ENCODE measurements at regions not wholly inside any gene's neighbourhood (a gene's known extent, or its start where the extent isn't known, plus 50 kb on each side); places are given as distances from the start of the nearest gene placed in this dataset.

DNA sequence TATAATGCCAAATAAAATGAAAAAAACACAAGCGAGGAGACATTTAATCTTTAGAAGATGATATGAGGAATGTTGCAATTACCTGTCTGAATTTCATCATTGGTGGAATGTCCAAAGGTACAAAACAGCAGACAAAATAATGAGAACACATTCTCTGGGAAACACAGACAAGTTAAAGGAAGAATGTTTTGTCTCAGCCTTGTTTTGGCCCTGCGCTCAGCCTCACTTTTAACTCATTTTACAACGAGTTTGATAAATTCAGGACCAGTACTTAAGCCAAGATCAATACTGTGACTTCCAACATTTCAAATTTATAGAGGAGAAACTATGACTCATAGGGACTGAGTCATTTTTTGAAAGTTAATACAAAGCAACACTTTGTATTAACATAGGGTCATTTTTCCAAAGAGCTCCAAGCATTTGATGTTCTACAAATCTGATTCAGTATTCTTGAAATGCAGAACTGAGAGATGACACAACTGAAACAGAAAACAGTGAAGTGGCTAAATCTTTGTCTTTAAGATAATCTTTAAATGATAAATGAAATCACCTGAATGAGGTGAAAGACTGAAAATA is 833.2 kb upstream of the CHAC2 start:
- H3K4me3 ChIP-seq (ENCODE audit: low read depth, low read length), result no peak overlapping the region
- no peaks in the 10 kb centered on the region for H3K4me1 ChIP-seq (ENCODE audit: control insufficient read depth, insufficient read depth, low read length)
- H3K36me3 ChIP-seq (ENCODE audit: control insufficient read depth, insufficient read depth, low read length), result no peaks in the 10 kb centered on the region
- peaks cover 4% of the 10 kb centered on the region for H3K9me3 ChIP-seq (ENCODE audit: control insufficient read depth, insufficient read depth, low read length)
- no peak overlapping the region for H3K9ac ChIP-seq (ENCODE audit: low read depth, low read length)
- H3K27me3 ChIP-seq (ENCODE audit: control insufficient read depth, insufficient read depth, low read length), result no peaks in the 10 kb centered on the region

DNA sequence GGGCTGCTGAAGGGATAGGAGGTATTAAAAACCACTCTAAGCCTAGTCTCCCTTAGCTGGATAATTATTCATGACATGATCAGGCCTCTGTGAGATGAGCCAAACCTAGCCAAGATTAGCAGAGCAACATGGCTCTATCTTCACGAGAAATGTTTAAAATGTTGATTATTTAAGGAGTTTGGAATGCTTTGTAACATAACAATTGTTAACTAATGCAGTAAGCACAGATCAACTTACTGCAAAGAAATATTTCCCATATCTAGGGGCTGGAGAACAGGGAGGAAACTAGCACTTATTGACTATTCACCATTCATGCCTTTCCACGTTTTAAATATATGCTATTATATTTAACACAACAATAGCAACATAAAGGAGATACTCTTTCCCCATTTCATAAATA is 833.7 kb upstream of the CHAC2 start:
- H3K9me3 ChIP-seq (ENCODE audit: control insufficient read depth, insufficient read depth, low read length), result peaks cover 6% of the 10 kb centered on the region
- no peak overlapping the region for H3K9ac ChIP-seq (ENCODE audit: low read depth, low read length)
- H3K36me3 ChIP-seq (ENCODE audit: control insufficient read depth, insufficient read depth, low read length), result no peaks in the 10 kb centered on the region
- no peaks in the 10 kb centered on the region for H3K27me3 ChIP-seq (ENCODE audit: control insufficient read depth, insufficient read depth, low read length)
- H3K4me3 ChIP-seq (ENCODE audit: low read depth, low read length), result no peak overlapping the region
- H3K4me1 ChIP-seq (ENCODE audit: control insufficient read depth, insufficient read depth, low read length), result no peaks in the 10 kb centered on the region

DNA sequence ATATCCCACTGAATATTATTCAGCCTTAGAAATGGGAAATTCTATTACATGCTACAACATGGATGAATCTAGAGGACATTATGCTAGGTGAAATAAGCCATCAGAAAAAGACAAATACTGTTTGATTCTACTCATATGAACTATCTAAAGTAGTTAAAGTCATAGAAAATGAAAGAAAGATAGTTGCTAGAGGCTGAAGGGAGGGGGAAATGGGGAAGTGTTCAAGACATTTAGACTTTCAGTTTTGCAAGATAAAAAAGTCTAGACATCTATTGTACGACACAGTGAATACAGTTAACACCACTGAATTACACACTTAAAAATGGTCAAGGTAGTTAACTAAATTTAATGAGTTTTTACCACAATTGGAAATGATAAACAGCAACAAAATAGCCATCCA is 835.9 kb upstream of the CHAC2 start:
- H3K4me1 ChIP-seq (ENCODE audit: control insufficient read depth, insufficient read depth, low read length), result no peaks in the 10 kb centered on the region
- H3K9me3 ChIP-seq (ENCODE audit: control insufficient read depth, insufficient read depth, low read length), result peaks cover 6% of the 10 kb centered on the region
- H3K9ac ChIP-seq (ENCODE audit: low read depth, low read length), result no peak overlapping the region
- H3K36me3 ChIP-seq (ENCODE audit: control insufficient read depth, insufficient read depth, low read length), result no peaks in the 10 kb centered on the region
- H3K4me3 ChIP-seq (ENCODE audit: low read depth, low read length), result no peak overlapping the region
- no peaks in the 10 kb centered on the region for H3K27me3 ChIP-seq (ENCODE audit: control insufficient read depth, insufficient read depth, low read length)

DNA sequence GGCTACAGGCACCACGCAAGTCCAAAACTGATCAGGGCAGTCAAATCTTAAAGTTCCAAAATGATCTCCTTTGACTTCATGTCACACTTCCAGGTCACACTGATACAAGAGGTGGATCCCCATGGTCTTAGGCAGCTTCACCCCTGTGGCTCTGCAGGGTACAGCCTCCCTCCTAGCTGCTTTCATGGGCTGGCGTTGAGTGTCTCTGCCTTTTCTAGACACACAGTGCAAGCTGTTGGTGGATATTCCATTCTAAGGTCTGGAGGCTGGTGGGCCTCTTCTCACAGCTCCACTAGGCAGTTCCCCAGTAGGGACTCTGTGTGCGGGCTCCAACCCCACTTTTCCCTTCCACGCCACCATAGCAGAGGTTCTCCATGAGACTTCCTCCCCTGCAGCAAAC is 838.2 kb upstream of the CHAC2 start:
- H3K4me3 ChIP-seq (ENCODE audit: low read depth, low read length), result no peak overlapping the region
- H3K4me1 ChIP-seq (ENCODE audit: control insufficient read depth, insufficient read depth, low read length), result no peaks in the 10 kb centered on the region
- no peaks in the 10 kb centered on the region for H3K27me3 ChIP-seq (ENCODE audit: control insufficient read depth, insufficient read depth, low read length)
- peaks cover 6% of the 10 kb centered on the region for H3K9me3 ChIP-seq (ENCODE audit: control insufficient read depth, insufficient read depth, low read length)
- H3K36me3 ChIP-seq (ENCODE audit: control insufficient read depth, insufficient read depth, low read length), result no peaks in the 10 kb centered on the region
- no peak overlapping the region for H3K9ac ChIP-seq (ENCODE audit: low read depth, low read length)

DNA sequence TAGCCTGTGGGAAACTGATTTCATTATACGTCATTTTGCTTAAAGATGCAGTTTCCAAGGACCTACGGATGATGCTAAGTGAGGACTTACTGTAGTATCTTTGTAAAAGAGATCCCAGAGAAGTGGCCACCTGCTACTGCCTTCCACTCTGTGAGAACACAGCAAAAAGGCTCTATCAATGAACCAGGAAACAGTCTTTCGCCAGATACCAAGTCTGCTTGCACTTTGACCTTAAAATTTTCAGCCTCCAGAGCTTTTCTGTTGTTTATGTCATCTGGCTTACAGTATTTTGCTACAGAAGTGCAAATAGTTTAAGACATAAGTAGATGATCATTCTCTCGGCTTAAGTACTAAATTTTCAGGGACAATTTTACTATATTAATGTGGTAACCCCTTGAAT is 847.9 kb upstream of the CHAC2 start:
- H3K4me1 ChIP-seq (ENCODE audit: control insufficient read depth, insufficient read depth, low read length), result no peaks in the 10 kb centered on the region
- H3K36me3 ChIP-seq (ENCODE audit: control insufficient read depth, insufficient read depth, low read length), result no peaks in the 10 kb centered on the region
- H3K27me3 ChIP-seq (ENCODE audit: control insufficient read depth, insufficient read depth, low read length), result no peaks in the 10 kb centered on the region
- H3K9me3 ChIP-seq (ENCODE audit: control insufficient read depth, insufficient read depth, low read length), result no peaks in the 10 kb centered on the region
- H3K9ac ChIP-seq (ENCODE audit: low read depth, low read length), result no peak overlapping the region
- no peak overlapping the region for H3K4me3 ChIP-seq (ENCODE audit: low read depth, low read length)

DNA sequence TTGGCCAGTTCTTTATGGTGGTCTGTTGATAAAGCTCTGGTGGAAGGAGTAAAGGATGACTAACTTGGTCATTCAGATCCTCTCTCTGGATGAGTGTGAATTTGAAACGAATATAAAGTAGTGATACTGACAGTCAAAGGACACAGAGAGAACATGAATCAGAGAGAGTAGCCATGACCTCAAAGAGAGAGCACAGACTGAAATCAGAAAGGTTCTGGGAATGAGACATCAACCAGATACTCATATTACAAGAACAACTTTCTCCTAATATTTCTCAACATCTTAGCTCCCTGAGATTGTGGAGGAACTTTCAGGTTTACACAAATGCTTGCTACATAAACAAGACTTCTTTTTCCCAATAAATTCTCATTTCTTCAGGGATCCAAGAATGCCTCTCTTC is 849.1 kb upstream of the CHAC2 start:
- no peaks in the 10 kb centered on the region for H3K9me3 ChIP-seq (ENCODE audit: control insufficient read depth, insufficient read depth, low read length)
- no peaks in the 10 kb centered on the region for H3K4me1 ChIP-seq (ENCODE audit: control insufficient read depth, insufficient read depth, low read length)
- no peaks in the 10 kb centered on the region for H3K36me3 ChIP-seq (ENCODE audit: control insufficient read depth, insufficient read depth, low read length)
- H3K9ac ChIP-seq (ENCODE audit: low read depth, low read length), result no peak overlapping the region
- H3K4me3 ChIP-seq (ENCODE audit: low read depth, low read length), result no peak overlapping the region
- H3K27me3 ChIP-seq (ENCODE audit: control insufficient read depth, insufficient read depth, low read length), result no peaks in the 10 kb centered on the region

DNA sequence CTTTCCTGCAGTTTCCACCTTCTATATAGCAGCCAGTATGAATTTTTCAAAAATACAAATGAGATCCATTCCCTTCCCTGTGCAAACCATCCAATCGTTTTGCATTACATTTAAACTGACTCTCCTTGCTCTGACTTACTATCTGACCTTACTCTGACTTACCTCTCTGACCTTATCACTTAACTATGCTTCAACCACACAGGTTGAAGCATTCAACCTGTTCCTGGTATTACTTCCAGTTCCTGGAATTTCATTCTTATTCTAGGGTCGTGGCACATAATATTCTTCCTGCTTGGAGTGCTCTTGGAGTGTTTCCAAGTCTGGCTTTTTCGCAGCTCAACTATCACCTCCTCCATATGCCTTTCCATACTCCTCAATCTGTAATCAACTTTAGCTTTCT is 850.6 kb upstream of the CHAC2 start:
- Histone ChIP-seq H3K9ac (ENCODE audit: low read depth, low read length) (no peak overlapping the region), H3K27me3 (ENCODE audit: control insufficient read depth, insufficient read depth, low read length) (no peaks in the 10 kb centered on the region), H3K4me3 (ENCODE audit: low read depth, low read length) (no peak overlapping the region), H3K36me3 (ENCODE audit: control insufficient read depth, insufficient read depth, low read length) (no peaks in the 10 kb centered on the region), H3K4me1 (ENCODE audit: control insufficient read depth, insufficient read depth, low read length) (no peaks in the 10 kb centered on the region), H3K9me3 (ENCODE audit: control insufficient read depth, insufficient read depth, low read length) (no peaks in the 10 kb centered on the region)

DNA sequence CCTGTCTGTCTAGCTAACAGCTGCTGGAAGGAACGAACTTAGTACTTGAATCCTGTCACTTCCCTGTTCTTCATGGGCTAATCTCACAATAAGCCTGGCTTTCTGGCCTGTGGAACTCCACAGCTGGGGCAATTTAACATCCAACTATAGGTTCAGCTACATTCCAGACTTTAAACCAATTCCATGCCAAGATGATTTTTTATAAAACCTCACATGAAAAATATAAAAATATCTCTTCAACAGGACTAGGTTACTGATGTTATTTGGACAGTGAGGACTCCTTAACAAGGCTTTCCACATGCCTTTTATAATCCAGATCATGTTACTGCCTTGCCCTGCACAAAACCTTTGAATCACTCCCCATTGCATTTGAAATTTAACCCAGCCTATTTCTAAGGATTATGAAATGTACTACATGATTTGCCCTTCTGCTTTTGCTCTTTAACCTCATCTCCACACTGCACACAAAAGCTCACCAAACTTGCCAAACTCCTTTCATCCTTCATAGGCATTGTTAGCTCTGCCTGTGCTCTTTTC is 863.2 kb upstream of the CHAC2 start:
- no peaks in the 10 kb centered on the region for H3K36me3 ChIP-seq (ENCODE audit: control insufficient read depth, insufficient read depth, low read length)
- no peaks in the 10 kb centered on the region for H3K27me3 ChIP-seq (ENCODE audit: control insufficient read depth, insufficient read depth, low read length)
- H3K4me3 ChIP-seq (ENCODE audit: low read depth, low read length), result no peak overlapping the region
- H3K4me1 ChIP-seq (ENCODE audit: control insufficient read depth, insufficient read depth, low read length), result no peaks in the 10 kb centered on the region
- H3K9me3 ChIP-seq (ENCODE audit: control insufficient read depth, insufficient read depth, low read length), result no peaks in the 10 kb centered on the region
- H3K9ac ChIP-seq (ENCODE audit: low read depth, low read length), result no peak overlapping the region

DNA sequence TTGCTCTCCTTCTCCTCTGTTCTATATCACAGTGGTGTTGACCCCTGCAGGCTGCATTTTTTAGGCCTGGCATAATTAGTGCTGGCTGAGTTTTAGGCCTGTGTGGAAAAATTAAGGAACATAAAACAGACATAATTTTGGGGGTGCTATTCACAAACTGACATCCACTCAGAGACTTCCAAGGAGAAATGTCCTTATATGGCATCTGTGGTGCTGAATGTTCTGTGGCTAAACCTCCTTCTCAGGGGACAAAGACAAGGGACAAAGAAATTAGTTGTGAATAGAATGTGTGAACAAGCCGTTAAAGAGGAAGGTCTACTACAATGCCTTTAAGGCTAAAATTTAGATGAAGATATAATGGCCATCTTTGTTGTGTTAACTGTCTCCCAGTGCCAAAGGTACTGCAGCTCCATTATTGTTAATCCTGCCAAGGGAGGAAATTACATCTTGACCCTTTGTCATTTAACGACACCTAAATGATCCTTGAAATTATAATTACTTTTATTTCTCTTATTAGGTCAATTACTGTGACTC is 870.0 kb upstream of the CHAC2 start:
- Histone ChIP-seq H3K36me3 (ENCODE audit: control insufficient read depth, insufficient read depth, low read length) (no peaks in the 10 kb centered on the region), H3K4me1 (ENCODE audit: control insufficient read depth, insufficient read depth, low read length) (no peaks in the 10 kb centered on the region), H3K9ac (ENCODE audit: low read depth, low read length) (no peak overlapping the region), H3K27me3 (ENCODE audit: control insufficient read depth, insufficient read depth, low read length) (no peaks in the 10 kb centered on the region), H3K4me3 (ENCODE audit: low read depth, low read length) (no peak overlapping the region), H3K9me3 (ENCODE audit: control insufficient read depth, insufficient read depth, low read length) (peaks cover 2% of the 10 kb centered on the region)

DNA sequence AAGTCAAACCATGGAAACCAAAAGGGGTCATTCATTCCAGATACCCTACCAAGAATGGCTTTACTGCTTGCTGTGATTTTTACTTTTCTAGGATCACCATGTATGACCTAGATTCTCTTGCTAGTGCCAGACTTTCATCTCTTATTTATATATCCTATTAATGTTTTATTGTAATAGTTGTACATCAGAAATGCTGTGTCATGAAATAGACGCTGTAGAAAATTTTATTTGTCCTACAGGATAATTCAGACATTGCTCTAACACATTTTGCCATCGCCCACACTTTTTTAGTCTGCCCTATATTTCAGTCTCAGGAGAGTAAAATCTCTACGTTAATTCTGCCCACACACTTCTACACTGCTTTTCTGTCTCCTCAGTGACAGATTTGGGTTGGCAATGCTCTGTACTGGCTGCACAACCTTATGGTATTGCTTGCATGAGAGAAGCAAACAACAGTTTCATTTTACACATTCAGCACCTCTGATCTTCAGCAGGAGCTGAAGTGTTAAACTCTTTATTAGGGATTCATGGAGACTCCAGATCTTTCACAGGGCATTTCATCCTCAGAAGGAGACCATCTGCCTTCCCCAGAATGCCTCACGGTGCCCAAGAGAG is 871.8 kb upstream of the CHAC2 start:
- no peaks in the 10 kb centered on the region for H3K36me3 ChIP-seq (ENCODE audit: control insufficient read depth, insufficient read depth, low read length)

DNA sequence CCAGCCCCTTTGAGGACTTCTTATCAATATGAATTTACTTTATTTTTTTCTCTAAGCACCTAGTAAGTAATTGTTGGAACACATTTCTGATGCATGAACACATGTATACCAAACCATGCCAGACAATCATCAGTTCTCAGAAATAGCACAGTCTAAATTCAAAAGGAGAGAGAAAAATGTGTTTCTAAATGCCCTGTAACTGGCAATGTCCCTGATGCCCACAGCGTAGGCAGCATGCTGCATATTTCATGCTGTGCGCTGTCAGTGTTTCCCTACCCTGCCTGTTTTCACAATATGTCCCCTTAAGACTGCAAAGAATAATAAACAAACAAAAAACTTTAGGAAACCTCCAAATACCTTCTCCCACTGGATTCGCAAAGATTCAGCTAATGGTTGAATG is 881.0 kb upstream of the CHAC2 start:
- no peaks in the 10 kb centered on the region for H3K4me1 ChIP-seq (ENCODE audit: control insufficient read depth, insufficient read depth, low read length)
- no peaks in the 10 kb centered on the region for H3K9me3 ChIP-seq (ENCODE audit: control insufficient read depth, insufficient read depth, low read length)
- no peaks in the 10 kb centered on the region for H3K27me3 ChIP-seq (ENCODE audit: control insufficient read depth, insufficient read depth, low read length)
- no peaks in the 10 kb centered on the region for H3K36me3 ChIP-seq (ENCODE audit: control insufficient read depth, insufficient read depth, low read length)
- H3K9ac ChIP-seq (ENCODE audit: low read depth, low read length), result no peak overlapping the region
- no peak overlapping the region for H3K4me3 ChIP-seq (ENCODE audit: low read depth, low read length)

More for the DNA sequence above, 871.8 kb upstream of the CHAC2 start:
- no peak overlapping the region for H3K4me3 ChIP-seq (ENCODE audit: low read depth, low read length)
- H3K9ac ChIP-seq (ENCODE audit: low read depth, low read length), result no peak overlapping the region
- H3K27me3 ChIP-seq (ENCODE audit: control insufficient read depth, insufficient read depth, low read length), result no peaks in the 10 kb centered on the region
- H3K9me3 ChIP-seq (ENCODE audit: control insufficient read depth, insufficient read depth, low read length), result peaks cover 2% of the 10 kb centered on the region
- H3K4me1 ChIP-seq (ENCODE audit: control insufficient read depth, insufficient read depth, low read length), result no peaks in the 10 kb centered on the region

DNA sequence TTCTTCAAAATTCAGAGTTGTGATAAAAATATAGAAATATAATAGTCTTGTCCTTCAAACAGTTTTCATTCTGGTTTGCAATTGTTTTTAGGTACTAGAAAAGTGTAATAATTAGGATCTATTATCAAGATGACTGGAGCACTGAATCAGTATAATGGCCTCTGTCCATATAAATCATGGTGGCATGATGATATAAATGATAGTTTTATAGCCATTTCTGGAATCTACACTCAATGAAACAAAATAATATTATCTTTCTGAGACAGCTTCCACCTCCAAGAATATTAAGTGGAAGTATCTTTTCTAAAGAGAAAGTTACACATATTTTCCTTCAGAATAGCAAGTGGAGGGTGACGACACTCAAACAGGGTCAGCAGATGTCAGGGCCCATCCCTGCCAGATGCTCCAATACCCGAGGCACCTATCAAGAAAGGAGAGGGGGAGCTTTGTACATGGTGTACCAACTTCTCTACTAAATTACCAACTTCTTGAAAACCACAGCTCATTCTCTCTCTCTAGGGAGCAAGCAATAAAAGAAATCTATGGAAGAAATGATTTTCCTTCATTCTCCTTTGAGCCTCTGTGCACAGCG is 882.7 kb upstream of the CHAC2 start:
- Histone ChIP-seq H3K4me3 (ENCODE audit: low read depth, low read length) (no peak overlapping the region), H3K4me1 (ENCODE audit: control insufficient read depth, insufficient read depth, low read length) (no peaks in the 10 kb centered on the region), H3K9ac (ENCODE audit: low read depth, low read length) (no peak overlapping the region), H3K27me3 (ENCODE audit: control insufficient read depth, insufficient read depth, low read length) (no peaks in the 10 kb centered on the region), H3K9me3 (ENCODE audit: control insufficient read depth, insufficient read depth, low read length) (no peaks in the 10 kb centered on the region), H3K36me3 (ENCODE audit: control insufficient read depth, insufficient read depth, low read length) (no peaks in the 10 kb centered on the region)
